ENCODE measurements at regions not wholly inside any gene's neighbourhood (a gene's known extent, or its start where the extent isn't known, plus 50 kb on each side); places are given as distances from the start of the nearest gene placed in this dataset.
"Not testable (repeated sequence)": the region's sequence is repeated elsewhere in the genome, so short reads cannot be mapped to it uniquely, and the experiment has no call there.

DNA sequence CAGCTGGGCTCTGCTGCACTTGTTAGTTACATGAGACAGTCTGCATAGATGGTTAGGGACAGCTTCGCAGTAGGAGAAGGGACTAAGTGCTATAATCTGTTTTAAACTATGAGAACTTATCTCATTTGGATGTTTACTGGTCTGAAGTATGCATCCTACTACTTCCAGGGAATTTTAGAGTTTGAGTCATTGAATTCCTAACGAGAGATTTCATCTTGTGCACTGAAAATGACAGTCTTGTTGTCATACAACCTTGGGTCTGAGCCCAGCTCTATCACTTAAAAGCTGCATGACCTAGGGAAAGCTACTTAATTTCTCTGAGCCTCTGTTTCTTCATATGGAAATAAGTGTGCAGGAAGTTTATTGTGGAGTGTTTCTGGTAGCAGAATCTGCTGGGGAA, 78.4 kb downstream of the TRIM43 start:
- no peaks in the 10 kb centered on the region for H3K27me3 ChIP-seq
- H3K36me3 ChIP-seq, result no peaks in the 10 kb centered on the region
- no peaks in the 10 kb centered on the region for H3K9me3 ChIP-seq
- TF ChIP-seq POLR2A (IDR thresholded peaks at IDR 0.05) (no peak), CTCF (IDR thresholded peaks at IDR 0.05) (no peak)
- no peak overlapping the region for H3K4me3 ChIP-seq
- DNase-seq, result no peak
- H3K4me1 ChIP-seq, result no peaks in the 10 kb centered on the region
- no peak overlapping the region for H3K27ac ChIP-seq

GRCh38 chr2:95670686-95671085, 78.9 kb downstream of the TRIM43 start:
- Histone ChIP-seq H3K27me3 (no peaks in the 10 kb centered on the region), H3K27ac (no peak overlapping the region), H3K4me1 (no peaks in the 10 kb centered on the region), H3K4me3 (no peak overlapping the region), H3K9me3 (no peaks in the 10 kb centered on the region), H3K36me3 (no peaks in the 10 kb centered on the region)
- TF ChIP-seq CTCF (IDR thresholded peaks at IDR 0.05) (no peak), POLR2A (IDR thresholded peaks at IDR 0.05) (no peak)
- DNase-seq, result no peak

DNA sequence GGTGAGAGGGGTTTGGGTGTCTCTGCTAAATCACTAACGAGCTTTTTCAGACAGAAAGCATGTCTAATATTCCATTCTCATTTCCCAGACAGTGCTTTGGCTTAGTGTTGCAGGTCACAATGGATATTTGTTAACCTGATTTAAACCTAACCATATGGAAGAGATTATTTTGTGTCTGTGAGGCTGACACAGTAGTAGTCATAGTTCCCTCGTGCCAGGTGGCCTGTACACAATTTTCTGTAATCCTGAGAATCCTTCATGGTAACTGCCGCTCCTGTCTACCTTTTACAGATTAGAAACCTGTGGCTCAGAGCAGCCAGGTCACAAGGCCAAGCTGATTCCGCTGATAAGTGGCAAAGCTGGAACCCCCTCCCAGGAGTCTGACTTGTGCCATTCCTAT, 79.4 kb downstream of the TRIM43 start:
- not testable (repeated sequence) for H3K9me3 ChIP-seq, H3K36me3 ChIP-seq, H3K27me3 ChIP-seq, H3K4me1 ChIP-seq, DNase-seq, H3K4me3 ChIP-seq, H3K27ac ChIP-seq

DNA sequence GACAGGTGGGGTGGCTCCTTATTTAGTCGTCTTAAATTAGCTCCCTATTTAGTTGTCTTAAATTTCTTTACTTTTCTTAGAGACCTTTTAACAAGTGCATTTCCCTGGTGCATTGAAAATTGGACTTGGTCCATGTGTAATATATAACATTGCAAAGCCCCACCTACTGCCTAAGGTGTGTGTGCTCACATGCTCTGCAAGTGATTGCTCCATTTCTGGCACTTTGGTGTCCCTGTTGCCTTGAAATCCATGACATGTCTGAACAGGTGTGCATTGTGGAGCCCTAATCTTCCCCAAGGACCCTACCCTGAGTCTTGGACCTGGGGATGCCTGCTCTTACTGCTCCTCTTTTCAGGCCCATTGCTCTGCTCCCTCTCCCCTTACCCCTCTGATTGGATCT, 80.2 kb downstream of the TRIM43 start:
- DNase-seq, H3K27ac ChIP-seq, H3K4me3 ChIP-seq, H3K4me1 ChIP-seq, H3K9me3 ChIP-seq, H3K27me3 ChIP-seq, H3K36me3 ChIP-seq: not testable (repeated sequence)

DNA sequence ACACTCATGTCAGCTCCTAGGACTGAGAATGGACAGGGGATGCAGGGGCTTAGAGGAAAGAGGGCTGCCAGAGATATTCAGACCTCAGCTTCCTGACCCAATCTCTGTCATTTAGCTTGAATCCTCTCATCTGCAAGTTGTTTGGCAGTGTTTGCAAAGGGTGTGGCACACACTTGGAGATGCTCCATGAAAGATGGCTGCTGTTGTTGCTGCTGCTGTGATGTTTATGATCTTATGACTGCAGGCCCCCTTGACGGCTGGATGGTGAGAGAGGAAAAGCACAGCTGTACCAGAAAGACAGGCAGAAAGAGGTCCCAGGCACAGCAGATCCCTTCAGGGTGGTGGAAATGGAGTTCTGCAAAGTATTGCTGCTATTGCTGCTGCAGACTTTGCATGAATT, 80.7 kb downstream of the TRIM43 start:
- not testable (repeated sequence) for H3K27ac ChIP-seq, H3K4me1 ChIP-seq

DNA sequence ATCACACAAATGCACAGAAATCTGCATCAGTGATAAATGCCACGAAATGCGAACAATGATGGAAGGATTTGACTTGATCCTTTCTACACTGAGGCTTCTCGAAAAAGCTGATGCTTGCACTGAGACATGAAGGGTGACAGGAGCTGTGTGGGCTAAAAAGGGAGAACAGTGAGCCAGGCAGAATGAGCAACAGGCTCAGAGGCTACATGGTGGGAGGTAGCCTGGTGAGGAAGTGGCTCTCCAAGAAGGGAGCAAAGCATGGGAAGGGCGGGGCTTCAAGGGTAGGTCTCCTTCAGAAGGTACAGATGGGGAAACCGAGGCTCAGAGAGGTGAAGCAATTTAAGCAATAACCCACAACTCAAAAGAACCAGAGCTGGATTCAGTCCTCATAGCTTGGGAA, 82.4 kb downstream of the TRIM43 start:
- TF ChIP-seq CTCF (IDR thresholded peaks at IDR 0.05) (no peak), POLR2A (IDR thresholded peaks at IDR 0.05) (no peak)
- H3K4me1 ChIP-seq, result no peaks in the 10 kb centered on the region
- no peak overlapping the region for H3K4me3 ChIP-seq
- H3K9me3 ChIP-seq, result no peaks in the 10 kb centered on the region
- no peak for DNase-seq
- H3K27me3 ChIP-seq, result no peaks in the 10 kb centered on the region
- H3K36me3 ChIP-seq, result no peaks in the 10 kb centered on the region
- H3K27ac ChIP-seq, result no peak overlapping the region

More for the DNA sequence above, 80.7 kb downstream of the TRIM43 start:
- H3K27me3 ChIP-seq, DNase-seq, H3K36me3 ChIP-seq, H3K4me3 ChIP-seq, H3K9me3 ChIP-seq: not testable (repeated sequence)

DNA sequence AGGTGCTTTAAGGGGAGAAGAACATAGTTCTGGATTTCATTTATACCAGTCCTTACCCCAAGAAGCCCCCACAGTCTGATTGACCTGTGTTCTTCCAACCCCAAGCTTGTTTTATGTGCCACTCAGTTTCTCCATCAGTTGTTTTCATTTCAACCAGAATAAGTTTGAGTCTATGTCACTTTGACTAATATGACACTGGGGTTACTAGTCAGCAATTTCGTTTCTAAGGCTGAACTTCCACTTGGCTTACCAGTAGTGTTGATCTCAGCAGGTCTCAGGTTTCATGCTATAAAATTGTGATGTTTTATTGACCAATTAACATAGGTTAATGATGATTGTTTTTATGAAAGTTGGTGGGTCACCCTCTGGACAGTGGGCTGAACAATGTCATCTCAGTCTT, 84.8 kb downstream of the TRIM43 start:
- H3K4me1 ChIP-seq, H3K9me3 ChIP-seq, DNase-seq, H3K27ac ChIP-seq, H3K4me3 ChIP-seq, H3K36me3 ChIP-seq, H3K27me3 ChIP-seq: not testable (repeated sequence)

DNA sequence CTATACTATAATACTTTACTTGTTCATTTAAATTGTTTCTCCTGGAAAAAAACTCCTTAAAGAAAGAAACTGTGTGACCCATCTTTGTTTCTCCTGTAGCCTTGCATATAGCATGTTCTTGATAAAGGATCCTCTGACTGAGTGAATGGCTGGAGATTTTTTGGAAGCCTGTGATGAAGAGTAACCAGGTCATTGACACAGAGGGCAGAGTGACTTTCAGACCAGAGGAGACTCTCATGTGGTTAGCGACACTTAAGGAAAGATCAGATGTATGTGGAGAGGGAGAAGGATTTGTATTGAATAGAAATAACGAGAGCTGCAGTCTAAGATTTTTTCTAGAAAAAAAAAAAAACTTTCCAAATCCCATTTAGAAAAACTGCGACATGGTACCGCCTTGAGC, 85.5 kb downstream of the TRIM43 start:
- TF ChIP-seq CTCF (IDR thresholded peaks at IDR 0.05), result no peak
- no peak for TF ChIP-seq POLR2A (IDR thresholded peaks at IDR 0.05)
- Histone ChIP-seq H3K4me1 (no peaks in the 10 kb centered on the region), H3K9me3 (no peaks in the 10 kb centered on the region), H3K4me3 (no peak overlapping the region), H3K27ac (no peak overlapping the region), H3K27me3 (no peaks in the 10 kb centered on the region), H3K36me3 (no peaks in the 10 kb centered on the region)
- DNase-seq, result no peak

- H3K4me1 ChIP-seq, DNase-seq, H3K9me3 ChIP-seq, H3K27ac ChIP-seq, H3K36me3 ChIP-seq, H3K4me3 ChIP-seq, H3K27me3 ChIP-seq: not testable (repeated sequence)
These were observed 86.0 kb downstream of the TRIM43 start for GRCh38 chr2:95677833-95678232.

GRCh38 chr2:95681158-95681557, 89.4 kb downstream of the TRIM43 start:
- not testable (repeated sequence) for H3K4me1 ChIP-seq, DNase-seq, H3K36me3 ChIP-seq, H3K9me3 ChIP-seq, H3K27ac ChIP-seq, H3K4me3 ChIP-seq, H3K27me3 ChIP-seq

DNA sequence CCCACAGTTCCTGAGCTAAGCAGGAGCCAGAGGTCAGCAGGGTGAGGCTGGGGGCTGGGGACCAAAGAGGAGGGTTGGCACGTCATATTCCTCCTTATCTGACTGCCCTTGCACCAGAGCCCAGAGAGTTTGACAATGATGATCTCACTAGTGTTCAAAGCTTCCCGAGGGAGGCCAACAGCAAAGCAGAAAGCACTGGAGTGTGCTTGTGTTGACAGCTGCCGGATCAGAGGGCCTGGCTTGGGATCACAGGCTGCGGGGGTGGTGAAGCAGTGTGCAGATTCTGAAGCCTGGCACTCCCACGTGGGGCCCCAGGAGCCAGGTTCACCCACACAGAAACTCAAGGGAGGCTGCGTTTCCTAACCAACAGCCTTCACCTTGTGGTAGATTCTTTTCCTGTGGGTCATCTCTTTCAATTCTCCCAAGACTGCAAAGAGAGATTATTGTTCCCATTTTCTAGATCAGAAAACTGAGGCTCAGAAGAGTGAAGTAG, 89.8 kb downstream of the TRIM43 start:
- not testable (repeated sequence) for DNase-seq, H3K9me3 ChIP-seq, H3K27ac ChIP-seq

More for the DNA sequence above, 89.8 kb downstream of the TRIM43 start:
- not testable (repeated sequence) for H3K4me3 ChIP-seq, H3K4me1 ChIP-seq, H3K36me3 ChIP-seq, H3K27me3 ChIP-seq
